Loucy (cell line): ENCODE measurements at regions not wholly inside any gene's neighbourhood (a gene's known extent, or its start where the extent isn't known, plus 50 kb on each side); places are given as distances from the start of the nearest gene placed in this dataset.

Experiments used
- CTCF ChIP-seq: fragments of 200-600 bp; sonication (generic); conservative IDR thresholded peaks from 2 replicates; pipeline ENCODE4 v1.5.1; 2014; ENCODE audit warnings: mild to moderate bottlenecking, antibody characterized with exemption, low read length
- EZH2phosphoT487 ChIP-seq: fragments of 200-600 bp; IDR thresholded peaks from 2 replicates; pipeline ENCODE4 v1.6.1; 2018; ENCODE audit warnings: antibody characterized with exemption, mild to moderate bottlenecking, moderate library complexity, borderline replicate concordance

GRCh38 chr12:113747017-113747416 lies 219.1 kb downstream of the RBM19 start:
- TF ChIP-seq CTCF = no peak
- TF ChIP-seq EZH2phosphoT487 = no peak
